Gastroesophageal sphincter (tissue), 4 donors: ENCODE measurements at regions not wholly inside any gene's neighbourhood (a gene's known extent, or its start where the extent isn't known, plus 50 kb on each side); places are given as distances from the start of the nearest gene placed in this dataset.
"Not testable (repeated sequence)": the region's sequence is repeated elsewhere in the genome, so short reads cannot be mapped to it uniquely, and the experiment has no call there.

Source experiments
- ATAC-seq: fragments of 150-250 bp; one replicate; pipeline ENCODE4 v1.9.1; 2016; ENCODE audit warnings: mild to moderate bottlenecking, moderate library complexity
- H3K27ac ChIP-seq, 4 donors: fragments of 200-600 bp; sonication (generic) in 3 of 4; 1 replicate in 3 of 4; 2 replicates in 1 of 4; pipeline ENCODE4 v1.5.1; 2016 to 2019
- H3K27me3 ChIP-seq: fragments of 200-600 bp; sonication (generic); one replicate; pipeline ENCODE4 v1.5.1; 2019
- H3K36me3 ChIP-seq, 2 donors: fragments of 200-600 bp; sonication (generic); one replicate each; pipeline ENCODE4 v1.5.1; 2019; ENCODE audit warnings: control low read depth in 1 of 2
- H3K4me1 ChIP-seq, 3 donors: fragments of 200-600 bp; sonication (generic); 1 replicate in 2 of 3; 2 replicates in 1 of 3; pipeline ENCODE4 v1.5.1; 2016 to 2019; ENCODE audit warnings: control low read depth in 2 of 3
- H3K4me3 ChIP-seq, 2 donors: fragments of 200-600 bp; sonication (generic); one replicate each; pipeline ENCODE4 v1.5.1; 2019; ENCODE audit warnings: mild to moderate bottlenecking in 1 of 2, moderate library complexity in 1 of 2
- H3K9me3 ChIP-seq, 3 donors: fragments of 200-600 bp; sonication (generic); one replicate each; pipeline ENCODE4 v1.5.1; 2017 to 2019; ENCODE audit warnings: control low read depth in 2 of 3
- CTCF ChIP-seq, 4 experiments: fragments of 200-600 bp in 2 of 4; fragments of 450-650 bp in 2 of 4; sonication (generic) in 1 of 4; IDR thresholded peaks; one replicate each; pipeline ENCODE4 v1.5.1; 2017 to 2019; ENCODE audit warnings: antibody characterized with exemption in 4 of 4, mild to moderate bottlenecking in 2 of 4, moderate library complexity in 2 of 4
- EP300 ChIP-seq: sonication (generic); formaldehyde crosslinking; IDR thresholded peaks from one replicate; pipeline ENCODE4 v1.6.1; 2017; ENCODE audit warnings: antibody characterized with exemption, mild to moderate bottlenecking
- POLR2A ChIP-seq, 2 donors: fragments of 450-650 bp; IDR thresholded peaks; one replicate each; pipeline ENCODE4 v1.6.1; 2017; ENCODE audit warnings: antibody characterized with exemption in 2 of 2, mild to moderate bottlenecking in 2 of 2, moderate library complexity in 1 of 2
- POLR2AphosphoS5 ChIP-seq: sonication (generic); formaldehyde crosslinking; IDR thresholded peaks from one replicate; pipeline ENCODE4 v1.6.1; 2017; ENCODE audit warnings: antibody characterized with exemption
- WGBS, 2 donors: methylation state at CpG; one replicate each; pipeline ENCODE4 v1.1.5; 2018; ENCODE audit warnings: low coverage in 1 of 2; 5-methylcytosine and 5-hydroxymethylcytosine counted together

- TF ChIP-seq POLR2A (IDR thresholded peaks at IDR 0.05) (no peak), EP300 (no peak), CTCF (IDR thresholded peaks at IDR 0.05) (no peak), POLR2AphosphoS5 (no peak)
- no peak for ATAC-seq
Measured at GRCh38 chr5:42875211-42875610, 63.5 kb upstream of the SELENOP start.

GRCh38 chr5:42874621-42875198 is 63.0 kb upstream of the SELENOP start:
- TF ChIP-seq POLR2AphosphoS5 (no peak), CTCF (IDR thresholded peaks at IDR 0.05) (no peak)
- WGBS, 2 donors = 29 to 52% methylated on average over 1 to 2 of the region's 2 CpGs
- Histone ChIP-seq H3K4me3 (no peak overlapping the region), H3K36me3 (no peaks in the 10 kb centered on the region), H3K9me3 (no peaks in the 10 kb centered on the region), H3K27me3 (no peaks in the 10 kb centered on the region), H3K27ac (no peak overlapping the region), H3K4me1 (no peaks in the 10 kb centered on the region)
- no peak for ATAC-seq

More at GRCh38 chr5:42875211-42875610, 63.5 kb upstream of the SELENOP start:
- Histone ChIP-seq H3K4me3 (no peak overlapping the region), H3K27me3 (no peaks in the 10 kb centered on the region), H3K9me3 (no peaks in the 10 kb centered on the region), H3K4me1 (no peaks in the 10 kb centered on the region), H3K36me3 (no peaks in the 10 kb centered on the region), H3K27ac (no peak overlapping the region)

GRCh38 chr5:42872865-42873264 is 61.2 kb upstream of the SELENOP start:
- TF ChIP-seq POLR2A (IDR thresholded peaks at IDR 0.05) = no peak
- TF ChIP-seq CTCF (IDR thresholded peaks at IDR 0.05) = no peak
- TF ChIP-seq POLR2AphosphoS5 = no peak
- TF ChIP-seq EP300 = no peak
- Histone ChIP-seq H3K27ac (no peak overlapping the region), H3K4me1 (no peaks in the 10 kb centered on the region), H3K36me3 (no peaks in the 10 kb centered on the region), H3K9me3 (peaks cover 0 to 14% (median 0%) of the 10 kb centered on the region in 3 donors), H3K27me3 (no peaks in the 10 kb centered on the region), H3K4me3 (no peak overlapping the region)
- WGBS, 2 donors = 77 to 83% methylated on average over 2 of the region's 3 CpGs
- ATAC-seq = no peak

DNA sequence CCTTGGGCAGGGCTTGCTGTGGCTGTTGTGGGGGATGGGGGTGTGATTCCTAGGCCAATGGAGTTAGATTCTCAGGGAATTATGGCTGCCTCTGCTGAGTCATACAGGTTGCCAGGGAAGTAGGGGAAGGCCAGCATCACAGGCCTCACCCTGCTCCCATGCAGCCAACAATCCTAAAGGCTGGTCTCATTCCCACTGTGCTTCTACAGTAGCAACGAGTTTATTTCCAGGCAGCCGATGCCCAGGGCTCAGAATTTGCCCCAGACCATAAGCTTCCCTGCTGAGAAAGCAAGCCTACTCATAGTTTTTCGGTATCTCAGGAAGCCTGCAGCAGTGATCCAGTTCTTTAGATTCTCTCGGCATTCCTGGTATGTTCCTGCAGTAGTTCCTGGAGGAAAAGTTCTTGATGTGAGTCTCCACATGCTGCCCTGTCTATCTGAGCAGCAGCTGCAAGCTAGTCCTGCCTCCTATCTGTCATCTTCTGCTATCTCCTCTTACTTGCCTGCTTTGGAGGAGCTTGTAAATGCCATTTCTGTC is 59.3 kb upstream of the SELENOP start:
- Histone ChIP-seq H3K4me3 (no peak overlapping the region), H3K4me1 (no peaks in the 10 kb centered on the region), H3K27ac (no peak overlapping the region), H3K27me3 (no peaks in the 10 kb centered on the region), H3K9me3 (peaks cover 0 to 23% (median 0%) of the 10 kb centered on the region in 3 donors), H3K36me3 (no peaks in the 10 kb centered on the region)
- ATAC-seq = no peak
- 76% methylated on average over 3 of the region's 4 CpGs; no CpG with 5 or more reads in 1 of the 2 donors for WGBS, 2 donors
- TF ChIP-seq CTCF (IDR thresholded peaks at IDR 0.05) (no peak), POLR2A (IDR thresholded peaks at IDR 0.05) (no peak), POLR2AphosphoS5 (no peak), EP300 (no peak)

DNA sequence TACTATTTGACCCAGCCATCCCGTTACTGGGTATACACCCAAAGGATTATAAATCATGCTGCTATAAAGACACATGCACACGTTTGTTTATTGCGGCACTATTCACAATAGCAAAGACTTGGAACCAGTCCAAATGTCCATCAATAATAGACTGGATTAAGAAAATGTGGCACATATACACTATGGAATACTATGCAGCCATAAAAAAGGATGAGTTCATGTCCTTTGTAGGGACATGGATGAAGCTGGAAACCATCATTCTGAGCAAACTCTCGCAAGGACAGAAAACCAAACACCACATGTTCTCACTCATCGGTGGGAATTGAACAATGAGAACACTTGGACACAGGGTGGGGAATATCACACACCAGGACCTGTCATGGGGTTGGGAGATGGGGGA is 56.7 kb upstream of the SELENOP start:
- H3K4me1 ChIP-seq, H3K36me3 ChIP-seq, ATAC-seq, H3K27me3 ChIP-seq, H3K27ac ChIP-seq, H3K4me3 ChIP-seq: not testable (repeated sequence)
- WGBS, 2 donors = 90 to 94% methylated on average over 5 of the region's 5 CpGs
- peaks cover 0 to 23% (median 0%) of the 10 kb centered on the region in 3 donors for H3K9me3 ChIP-seq

GRCh38 chr5:42864749-42865148 is 53.1 kb upstream of the SELENOP start:
- not testable (repeated sequence) for H3K27ac ChIP-seq, H3K27me3 ChIP-seq, H3K36me3 ChIP-seq, ATAC-seq, H3K4me1 ChIP-seq, H3K4me3 ChIP-seq
- 90 to 94% methylated on average over 3 of the region's 3 CpGs for WGBS, 2 donors
- H3K9me3 ChIP-seq = peaks cover 0 to 23% (median 0%) of the 10 kb centered on the region in 3 donors
